HL-60 (cell line): ENCODE measurements at regions not wholly inside any gene's neighbourhood (a gene's known extent, or its start where the extent isn't known, plus 50 kb on each side); places are given as distances from the start of the nearest gene placed in this dataset.

ENCODE experiments used
- DNase-seq, 2 experiments: peaks; one replicate each; pipeline ENCODE4 v3.0.0-alpha.2; 2010 to 2020; ENCODE audit warnings: low read depth in 1 of 2, low spot score in 1 of 2
- H3K27ac ChIP-seq: fragments of 250-450 bp; sonication (Bioruptor Pico); replicated peaks from 2 replicates; pipeline ENCODE4 v1.5.1; 2020; ENCODE audit warnings: mild to moderate bottlenecking, moderate library complexity
- H3K27me3 ChIP-seq: fragments of 250-450 bp; sonication (Bioruptor Pico); 2 replicates; pipeline ENCODE4 v1.5.1; 2021; ENCODE audit warnings: mild to moderate bottlenecking, moderate library complexity; ENCODE audit not compliant: insufficient read depth, poor library complexity, severe bottlenecking
- H3K4me3 ChIP-seq: replicated peaks from 2 replicates; pipeline ENCODE4 v1.5.1; 2011; ENCODE audit warnings: mild to moderate bottlenecking, control low read depth, low read length; ENCODE audit not compliant: insufficient read depth
- CTCF ChIP-seq: IDR thresholded peaks from one replicate; pipeline ENCODE4 v1.5.1; 2011; ENCODE audit warnings: low read length, control low read depth, inconsistent platforms; ENCODE audit not compliant: insufficient read depth
- GABPA ChIP-seq: IDR thresholded peaks from 2 replicates; pipeline ENCODE4 v1.6.1; 2012; ENCODE audit warnings: low read depth
- POLR2AphosphoS5 ChIP-seq: IDR thresholded peaks from 2 replicates; pipeline ENCODE4 v1.6.1; 2012; ENCODE audit warnings: low read depth
- REST ChIP-seq: IDR thresholded peaks from 2 replicates; pipeline ENCODE4 v1.6.1; 2012; ENCODE audit warnings: low read depth; ENCODE audit not compliant: insufficient replicate concordance
- SPI1 ChIP-seq: IDR thresholded peaks from 2 replicates; pipeline ENCODE4 v1.6.1; 2012; ENCODE audit warnings: low read depth, mild to moderate bottlenecking, borderline replicate concordance

GRCh38 chr4:167380964-167381363, 146.7 kb upstream of the SPOCK3 start:
- Histone ChIP-seq H3K27ac (no peak overlapping the region), H3K27me3 (no peaks in the 10 kb centered on the region), H3K4me3 (no peak overlapping the region)
- TF ChIP-seq GABPA (no peak), REST (no peak), SPI1 (peak; percentile 10; the same call in 1 of the 2 replicates), CTCF (no peak), POLR2AphosphoS5 (no peak)
- DNase-seq, result no peak

DNA sequence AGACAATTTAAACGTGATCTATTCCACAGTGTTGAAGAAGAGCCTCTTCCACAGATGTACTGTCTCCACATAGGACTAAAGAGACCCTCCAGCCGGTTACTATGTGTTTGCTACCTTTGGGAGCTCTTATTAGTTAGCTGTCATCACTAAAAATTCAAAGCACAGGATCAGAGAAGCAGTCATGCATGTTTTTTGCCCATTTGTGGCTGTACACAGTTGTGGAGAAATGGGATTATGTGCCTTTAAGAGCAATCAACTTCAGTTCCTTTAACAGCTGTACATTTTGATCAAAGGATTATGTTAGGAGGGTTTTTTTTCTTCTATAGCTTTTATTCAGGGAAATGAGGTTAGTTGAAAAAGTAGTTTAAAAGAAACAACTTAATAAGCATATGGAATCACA, 149.0 kb upstream of the SPOCK3 start:
- Histone ChIP-seq H3K4me3 (no peak overlapping the region), H3K27me3 (no peaks in the 10 kb centered on the region), H3K27ac (no peak overlapping the region)
- DNase-seq, result no peak
- TF ChIP-seq CTCF, result no peak
- TF ChIP-seq GABPA, result no peak
- TF ChIP-seq POLR2AphosphoS5, result no peak
- no peak for TF ChIP-seq SPI1
- no peak for TF ChIP-seq REST

DNA sequence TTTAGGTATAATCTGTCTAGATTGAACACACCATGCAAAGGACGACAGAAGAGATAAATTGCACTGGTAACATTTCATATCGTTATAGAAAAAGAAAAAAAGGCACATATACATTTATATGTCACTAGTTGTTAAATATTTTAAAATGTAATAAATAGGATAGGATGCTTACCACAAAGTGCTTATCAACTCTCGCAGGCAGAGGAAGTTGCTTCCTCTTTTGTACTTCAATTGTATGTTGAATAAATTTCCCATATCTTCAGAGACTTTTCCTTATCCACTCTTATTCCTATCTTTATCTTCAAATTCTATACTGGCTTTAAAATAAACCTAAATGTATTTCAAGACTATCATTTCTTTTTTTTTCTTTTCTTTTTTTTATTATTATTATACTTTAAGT, 163.3 kb upstream of the SPOCK3 start:
- Histone ChIP-seq H3K27me3 (no peaks in the 10 kb centered on the region), H3K27ac (no peak overlapping the region), H3K4me3 (no peak overlapping the region)
- DNase-seq, result no peak
- no peak for TF ChIP-seq SPI1
- TF ChIP-seq GABPA, result no peak
- no peak for TF ChIP-seq REST
- no peak for TF ChIP-seq CTCF
- TF ChIP-seq POLR2AphosphoS5, result no peak
